PC-9 (cell line): ENCODE measurements at regions not wholly inside any gene's neighbourhood (a gene's known extent, or its start where the extent isn't known, plus 50 kb on each side); places are given as distances from the start of the nearest gene placed in this dataset.

ENCODE experiments used
- BruUV-seq: library from RNA; stranded (reverse); fragments of 400-500 nt; replicated peaks from 2 replicates; lab custom pipeline; 2021; lab: Mats Ljungman, UMichigan
- CTCF ChIA-PET: fragments of 300-600 bp; sonication (Branson Sonifier 250); formaldehyde crosslinking; loops from one replicate; lab custom pipeline; 2022; ENCODE audit warnings: antibody characterized with exemption; lab: Charles Lee
- POLR2A ChIA-PET: fragments of 300-600 bp; sonication (Branson Sonifier 250); formaldehyde crosslinking; loops from one replicate; lab custom pipeline; 2022; ENCODE audit warnings: antibody characterized with exemption; ENCODE audit not compliant: unreplicated experiment; lab: Charles Lee
- DNase-seq, 2 experiments: peaks; one replicate each; pipeline versions ENCODE4 v3.0.0 to v3.0.0-alpha.2; 2015 to 2022; ENCODE audit warnings: mixed read lengths in 1 of 2
- H2AFZ ChIP-seq: fragments of 200-600 bp; sonication (generic); 2 replicates; pipeline ENCODE4 v1.8.1; 2017; ENCODE audit warnings: antibody characterized with exemption
- H3F3A ChIP-seq: fragments of 200-600 bp; sonication (generic); 2 replicates; pipeline ENCODE4 v1.8.1; 2017; ENCODE audit warnings: antibody characterized with exemption, mild to moderate bottlenecking, low read depth; ENCODE audit not compliant: insufficient read depth
- H3K27ac ChIP-seq: fragments of 200-600 bp; sonication (generic); 2 replicates; pipeline ENCODE4 v1.6.1; 2016; ENCODE audit warnings: mixed run types
- H3K27me3 ChIP-seq: fragments of 200-600 bp; sonication (generic); 2 replicates; pipeline ENCODE4 v1.6.1; 2016; ENCODE audit warnings: low read depth, mixed run types; ENCODE audit not compliant: insufficient read depth
- H3K36me3 ChIP-seq: fragments of 200-600 bp; sonication (generic); 2 replicates; pipeline ENCODE4 v1.6.1; 2016; ENCODE audit warnings: low read depth, mixed run types
- H3K4me1 ChIP-seq: fragments of 200-600 bp; sonication (generic); replicated peaks from 2 replicates; pipeline ENCODE4 v1.6.1; 2016; ENCODE audit warnings: mixed run types; ENCODE audit not compliant: insufficient read depth
- H3K4me2 ChIP-seq: fragments of 200-600 bp; sonication (generic); 2 replicates; pipeline ENCODE4 v1.6.1; 2017; ENCODE audit warnings: mixed run types
- H3K4me3 ChIP-seq: fragments of 200-600 bp; sonication (generic); 2 replicates; pipeline ENCODE4 v1.6.1; 2016; ENCODE audit warnings: mixed run types
- H3K79me2 ChIP-seq: fragments of 200-600 bp; sonication (generic); 2 replicates; pipeline ENCODE4 v1.6.1; 2017; ENCODE audit warnings: low read depth, mixed run types
- H3K9me2 ChIP-seq: fragments of 200-600 bp; sonication (generic); 2 replicates; pipeline ENCODE4 v1.8.1; 2017; ENCODE audit warnings: mild to moderate bottlenecking; ENCODE audit not compliant: insufficient read depth
- H3K9me3 ChIP-seq: fragments of 200-600 bp; sonication (generic); 2 replicates; pipeline ENCODE4 v1.8.1; 2016; ENCODE audit warnings: low read depth; ENCODE audit not compliant: insufficient read depth
- H4K20me1 ChIP-seq: fragments of 200-600 bp; sonication (generic); 2 replicates; pipeline ENCODE4 v1.8.1; 2017; ENCODE audit not compliant: insufficient read depth
- CTCF ChIP-seq: fragments of 200-600 bp; sonication (generic); conservative IDR thresholded peaks from 2 replicates; pipeline ENCODE4 v1.6.1; 2017; ENCODE audit warnings: mixed run types, antibody characterized with exemption, mild to moderate bottlenecking, moderate library complexity
- EZH2 ChIP-seq: fragments of 200-600 bp; sonication (generic); IDR thresholded peaks from 2 replicates; pipeline ENCODE4 v1.8.0; 2017; ENCODE audit warnings: antibody characterized with exemption, low read depth
- intact Hi-C: fragments of 100-400 bp; cut with micrococcal nuclease; formaldehyde crosslinking; loops from one replicate; pipeline ENCODE4 v1.10.0; 2022; ENCODE audit not compliant: unreplicated experiment

GRCh38 chr9:88772575-88772974 is 218.7 kb upstream of the S1PR3 start:
- Histone ChIP-seq H2AFZ (no peak overlapping the region), H3K4me2 (no peak overlapping the region), H3F3A (peaks cover 28% of the 10 kb centered on the region), H3K9me3 (peaks cover 12% of the 10 kb centered on the region), H3K4me3 (no peak overlapping the region), H3K9me2 (no peaks in the 10 kb centered on the region), H3K79me2 (no peaks in the 10 kb centered on the region), H3K4me1 (peaks cover 44% of the 10 kb centered on the region), H3K27me3 (no peaks in the 10 kb centered on the region), H3K36me3 (no peaks in the 10 kb centered on the region; the same call in 1 of the 2 replicates), H4K20me1 (no peaks in the 10 kb centered on the region), H3K27ac (no peak overlapping the region)
- ChIA-PET POLR2A (no interaction called here), CTCF (no interaction called here)
- TF ChIP-seq EZH2 (no peak), CTCF (no peak)
- intact Hi-C loops = no loop called here
- no TSS peak for BruUV-seq
- DNase-seq = no peak

- H3K4me3 ChIP-seq = no peak overlapping the region
- DNase-seq = no peak
- H3K4me2 ChIP-seq = no peak overlapping the region
- H3F3A ChIP-seq = peaks cover 28% of the 10 kb centered on the region
- H3K4me1 ChIP-seq = peaks cover 50% of the 10 kb centered on the region
- no peaks in the 10 kb centered on the region for H3K9me2 ChIP-seq
- H3K9me3 ChIP-seq = peaks cover 12% of the 10 kb centered on the region
- H2AFZ ChIP-seq = no peak overlapping the region
- ChIA-PET POLR2A (no interaction called here), CTCF (no interaction called here)
- no peaks in the 10 kb centered on the region for H3K79me2 ChIP-seq
- no peak overlapping the region for H3K27ac ChIP-seq
- no peaks in the 10 kb centered on the region for H4K20me1 ChIP-seq
- intact Hi-C loops = no loop called here
- TF ChIP-seq CTCF (no peak), EZH2 (no peak)
- BruUV-seq = no TSS peak
- H3K27me3 ChIP-seq = no peaks in the 10 kb centered on the region
- no peaks in the 10 kb centered on the region; the same call in 1 of the 2 replicates for H3K36me3 ChIP-seq
These were observed 218.1 kb upstream of the S1PR3 start for GRCh38 chr9:88773126-88773525.

GRCh38 chr9:88773627-88774244 is 217.5 kb upstream of the S1PR3 start:
- H2AFZ ChIP-seq = no peak overlapping the region
- BruUV-seq = no TSS peak
- H3K27me3 ChIP-seq = no peaks in the 10 kb centered on the region
- peaks cover 53% of the 10 kb centered on the region for H3K4me1 ChIP-seq
- H3K9me2 ChIP-seq = no peaks in the 10 kb centered on the region
- H3K36me3 ChIP-seq = no peaks in the 10 kb centered on the region; the same call in 1 of the 2 replicates
- no peak for DNase-seq
- TF ChIP-seq EZH2 (no peak), CTCF (no peak)
- H4K20me1 ChIP-seq = no peaks in the 10 kb centered on the region
- intact Hi-C loops = no loop called here
- H3K9me3 ChIP-seq = peaks cover 12% of the 10 kb centered on the region
- ChIA-PET CTCF (no interaction called here), POLR2A (no interaction called here)
- peak overlapping the region; percentile 98; the same call in 1 of the 2 replicates for H3K27ac ChIP-seq
- H3K79me2 ChIP-seq = no peaks in the 10 kb centered on the region
- H3K4me3 ChIP-seq = no peak overlapping the region
- H3F3A ChIP-seq = peaks cover 28% of the 10 kb centered on the region
- H3K4me2 ChIP-seq = no peak overlapping the region
